K562 (cell line): ENCODE measurements at regions not wholly inside any gene's neighbourhood (a gene's known extent, or its start where the extent isn't known, plus 50 kb on each side); places are given as distances from the start of the nearest gene placed in this dataset.

ENCODE experiments used
- ATAC-seq: fragments of 200-7000 bp; cut with Tn5 transposase; 3 replicates; pipeline ENCODE4 v1.9.1; 2020; ENCODE audit warnings: moderate library complexity
- BruUV-seq: library from RNA; stranded (reverse); fragments of 400-500 nt; replicated peaks from 2 replicates; lab custom pipeline; 2021; lab: Mats Ljungman, UMichigan
- CTCF ChIA-PET: fragments of 300-600 bp; formaldehyde crosslinking; extraction: SDS; loops from one replicate; lab custom pipeline; 2021; ENCODE audit warnings: low intra/inter-chr PET ratio; lab: Yijun Ruan, JAX
- POLR2A ChIA-PET: fragments of 300-600, 350-650 bp; sonication (Branson Sonifier 250); formaldehyde crosslinking; extraction: SDS; loops from one replicate; lab custom pipeline; 2021; ENCODE audit warnings: antibody characterized with exemption, inconsistent platforms; lab: Yijun Ruan, JAX
- DNase-seq, 4 experiments: peaks; one replicate each; pipeline versions ENCODE4 v3.0.0 to v3.0.0-alpha.2; 2011 to 2018; ENCODE audit warnings: low spot score in 3 of 4, mixed read lengths in 3 of 4; ENCODE audit errors: extremely low read depth in 1 of 4
- FAIRE-seq: peaks from 2 replicates; lab custom pipeline; 2011; peaks lifted over from hg19 to GRCh38; lab: Jason Lieb, UNC
- H2AFZ ChIP-seq: 2 replicates; pipeline ENCODE4 v1.6.0; 2011; ENCODE audit warnings: low read depth, low read length, control low read depth, inconsistent platforms
- H3K27ac ChIP-seq: fragments of 200-600 bp; 3 replicates; pipeline ENCODE4 v1.8.0; 2011; ENCODE audit warnings: low read depth, mild to moderate bottlenecking, control low read depth, inconsistent platforms, low read length, moderate library complexity, mixed read lengths; ENCODE audit errors: extremely low read depth
- H3K27me3 ChIP-seq, 2 experiments: fragments of 300-600 bp in 1 of 2; 2 replicates in 1 of 2; 3 replicates in 1 of 2; pipeline versions ENCODE4 v1.6.0 to v1.8.0; 2011; ENCODE audit warnings: inconsistent platforms in 2 of 2, low read length in 2 of 2, mild to moderate bottlenecking in 1 of 2, mixed read lengths in 1 of 2, moderate library complexity in 1 of 2; ENCODE audit not compliant: control insufficient read depth in 2 of 2, insufficient read depth in 2 of 2
- H3K36me3 ChIP-seq: fragments of 300-600 bp; 3 replicates; pipeline ENCODE4 v1.8.0; 2011; ENCODE audit warnings: mild to moderate bottlenecking, low read length, inconsistent platforms; ENCODE audit not compliant: control insufficient read depth, insufficient read depth
- H3K4me1 ChIP-seq, 2 experiments: fragments of 200-600 bp in 1 of 2; replicated peaks in 1 of 2; 2 replicates in 1 of 2; 3 replicates in 1 of 2; pipeline versions ENCODE4 v1.5.1 to v1.8.0; 2011; ENCODE audit warnings: inconsistent platforms in 2 of 2, low read length in 2 of 2, mild to moderate bottlenecking in 1 of 2, mixed read lengths in 1 of 2, moderate library complexity in 1 of 2; ENCODE audit not compliant: control insufficient read depth in 2 of 2, insufficient read depth in 2 of 2
- H3K4me2 ChIP-seq: 2 replicates; pipeline ENCODE4 v1.6.1; 2011; ENCODE audit warnings: low read length, control low read depth, inconsistent platforms, mixed read lengths; ENCODE audit not compliant: insufficient read depth
- H3K4me3 ChIP-seq: fragments of 200-600 bp; sonication (generic), shearing (Covaris generic); 2 replicates; pipeline ENCODE4 v1.5.1; 2016; ENCODE audit warnings: control low read depth, inconsistent platforms
- H3K79me2 ChIP-seq: fragments of 200-600 bp; 3 replicates; pipeline ENCODE4 v1.8.0; 2011; ENCODE audit warnings: low read length, inconsistent platforms; ENCODE audit not compliant: control insufficient read depth, insufficient read depth
- H3K9ac ChIP-seq, 2 experiments: 2 replicates each; pipeline versions ENCODE4 v1.6.0 to v1.6.1; 2011; ENCODE audit warnings: low read depth in 2 of 2, low read length in 2 of 2, control low read depth in 1 of 2, inconsistent platforms in 1 of 2, mild to moderate bottlenecking in 1 of 2, mixed read lengths in 1 of 2; ENCODE audit not compliant: insufficient read depth in 1 of 2
- H3K9me1 ChIP-seq: one replicate; pipeline ENCODE4 v1.6.0; 2011; ENCODE audit warnings: inconsistent platforms, mild to moderate bottlenecking, low read length, moderate library complexity; ENCODE audit not compliant: control insufficient read depth, insufficient read depth
- H3K9me3 ChIP-seq: replicated peaks from 2 replicates; pipeline ENCODE4 v1.5.1; 2011; ENCODE audit warnings: low read depth, low read length, inconsistent platforms; ENCODE audit not compliant: control insufficient read depth, insufficient read depth
- H4K20me1 ChIP-seq: replicated peaks from 2 replicates; pipeline ENCODE4 v1.6.1; 2011; ENCODE audit warnings: low read length, inconsistent platforms, mixed read lengths; ENCODE audit not compliant: control insufficient read depth, insufficient read depth
- ATF7 ChIP-seq: fragments of 450-650 bp; IDR thresholded peaks from 2 replicates; pipeline ENCODE4 v1.7.1; 2014; ENCODE audit warnings: mild to moderate bottlenecking, moderate library complexity
- CBFA2T3 ChIP-seq: fragments of 450-650 bp; IDR thresholded peaks from 2 replicates; pipeline ENCODE4 v1.6.1; 2017
- CBX5 ChIP-seq: IDR thresholded peaks from 2 replicates; pipeline ENCODE4 v1.6.1; 2014; ENCODE audit warnings: low read depth, borderline replicate concordance
- CC2D1A ChIP-seq: fragments of 450-650 bp; IDR thresholded peaks from 2 replicates; pipeline ENCODE4 v1.6.1; 2017; ENCODE audit warnings: mild to moderate bottlenecking
- DMBX1 ChIP-seq: fragments of 250-450 bp; sonication (Bioruptor Pico); IDR thresholded peaks from 2 replicates; pipeline ENCODE4 v1.8.0; 2022; ENCODE audit warnings: inconsistent platforms, mild to moderate bottlenecking, moderate library complexity, borderline replicate concordance
- EHMT2 ChIP-seq: fragments of 450-650 bp; IDR thresholded peaks from 2 replicates; pipeline ENCODE4 v1.6.1; 2018; ENCODE audit warnings: antibody characterized with exemption
- GABPA ChIP-seq: fragments of 200-800 bp; sonication (Bioruptor generic); conservative IDR thresholded peaks from 2 replicates; pipeline ENCODE4 v1.6.1; 2016; ENCODE audit warnings: low read depth, missing genetic modification characterization, missing compliant biosample characterization
- HNRNPL ChIP-seq: fragments of 200-400 bp; formaldehyde crosslinking; IDR thresholded peaks from 2 replicates; pipeline ENCODE4 v1.6.1; 2017; ENCODE audit warnings: low read depth, mild to moderate bottlenecking, low read length
- MCM3 ChIP-seq: fragments of 450-650 bp; IDR thresholded peaks from 2 replicates; pipeline ENCODE4 v1.6.1; 2016
- MYC ChIP-seq, 2 experiments: fragments of 250-450 bp in 1 of 2; sonication (Bioruptor Pico) in 1 of 2; IDR thresholded peaks; 2 replicates each; pipeline versions ENCODE4 v1.5.1 to v1.6.1; 2012 to 2021; ENCODE audit warnings: low read depth in 2 of 2, borderline replicate concordance in 1 of 2, improper control_type of control experiment in 1 of 2, low read length in 1 of 2, mild to moderate bottlenecking in 1 of 2, moderate library complexity in 1 of 2
- NFIC ChIP-seq: fragments of 450-650 bp; IDR thresholded peaks from 2 replicates; pipeline ENCODE4 v1.6.1; 2017; ENCODE audit warnings: mild to moderate bottlenecking, inconsistent platforms
- NFXL1 ChIP-seq: fragments of 450-650 bp; formaldehyde crosslinking; IDR thresholded peaks from 2 replicates; pipeline ENCODE4 v1.4.0; 2021; ENCODE audit warnings: mild to moderate bottlenecking
- RBM15 ChIP-seq: fragments of 200-400 bp; formaldehyde crosslinking; IDR thresholded peaks from 2 replicates; pipeline ENCODE4 v1.6.1; 2018; ENCODE audit warnings: mild to moderate bottlenecking, low read length, moderate library complexity; ENCODE audit not compliant: insufficient read depth
- RBM25 ChIP-seq: fragments of 200-400 bp; formaldehyde crosslinking; IDR thresholded peaks from 2 replicates; pipeline ENCODE4 v1.6.1; 2018; ENCODE audit warnings: low read length, low read depth, moderate library complexity; ENCODE audit not compliant: severe bottlenecking
- RUNX1 ChIP-seq: sonication (generic); IDR thresholded peaks from 2 replicates; pipeline ENCODE4 v1.6.1; 2016; ENCODE audit warnings: antibody characterized with exemption, low read depth
- SMARCA4 ChIP-seq: fragments of 450-650 bp; IDR thresholded peaks from 2 replicates; pipeline ENCODE4 v1.6.1; 2016
- TSC22D4 ChIP-seq: fragments of 450-650 bp; IDR thresholded peaks from 2 replicates; pipeline ENCODE4 v1.6.1; 2016; ENCODE audit warnings: missing genetic modification characterization, missing biosample characterization, control low read depth
- ZNF384 ChIP-seq: IDR thresholded peaks from 2 replicates; pipeline ENCODE4 v1.6.1; 2012; ENCODE audit warnings: low read depth, low read length, improper control_type of control experiment
- ZNF668 ChIP-seq: fragments of 250-450 bp; sonication (Bioruptor Pico); IDR thresholded peaks from 2 replicates; pipeline ENCODE4 v1.8.0; 2022; ENCODE audit warnings: mild to moderate bottlenecking, inconsistent platforms
- ZNF707 ChIP-seq: fragments of 250-450 bp; sonication (Bioruptor Pico); conservative IDR thresholded peaks from 2 replicates; pipeline ENCODE4 v1.8.0; 2022; ENCODE audit warnings: inconsistent platforms, mild to moderate bottlenecking, moderate library complexity
- WGBS: fragments of 100-300 bp; shearing (Covaris generic); methylation state at CpG from one replicate; pipeline ENCODE4 v1.1.6; 2016; ENCODE audit warnings: low coverage, mixed read lengths; ENCODE audit not compliant: insufficient coverage; ENCODE audit errors: missing lambda C conversion rate; 5-methylcytosine and 5-hydroxymethylcytosine counted together
- in situ Hi-C: fragments of 300-500 bp; cut with MboI; formaldehyde crosslinking; loops from 4 replicates; pipeline ENCODE4 v1.15.0; 2018; ENCODE audit warnings: inconsistent platforms, mixed read lengths
- intact Hi-C: fragments of 100-400 bp; cut with micrococcal nuclease; formaldehyde crosslinking; loops from 2 replicates; pipeline ENCODE4 v1.14.2; 2022
- TF ChIP-seq, protein P1 (sequence below): fragments of 250-450 bp; sonication (Bioruptor Pico); IDR thresholded peaks from 2 replicates; pipeline ENCODE4 v1.4.0; 2020; ENCODE audit warnings: mild to moderate bottlenecking

GRCh38 chr16:54466233-54466632, 179.6 kb upstream of the IRX3 start:
- CTCF ChIA-PET = no interaction called here
- ATAC-seq = no peak
- BruUV-seq = no TSS peak

GRCh38 chr16:54465063-54465462, 178.5 kb upstream of the IRX3 start:
- Histone ChIP-seq H3K4me1 (no peaks in the 10 kb centered on the region; a peak in 1 of 5 replicates), H3K27me3 (no peaks in the 10 kb centered on the region), H3K9me3 (no peaks in the 10 kb centered on the region), H2AFZ (no peak overlapping the region), H4K20me1 (no peaks in the 10 kb centered on the region), H3K4me2 (no peak overlapping the region), H3K9ac (no peak overlapping the region), H3K36me3 (no peaks in the 10 kb centered on the region), H3K79me2 (no peaks in the 10 kb centered on the region), H3K9me1 (no peaks in the 10 kb centered on the region), H3K4me3 (no peak overlapping the region), H3K27ac (no peak overlapping the region)
- CTCF ChIA-PET = no interaction called here
- FAIRE-seq (no peak), ATAC-seq (no peak), DNase-seq (no peak)
- TF ChIP-seq HNRNPL (no peak), ATF7 (no peak), CC2D1A (no peak), RBM15 (no peak), MYC (IDR thresholded peaks at IDR 0.05; ENCODE audit: low read depth, low read length) (no peak), MYC (CRISPR knock-in tag; IDR thresholded peaks at IDR 0.05; ENCODE audit: borderline replicate concordance, low read depth) (no peak), SMARCA4 (no peak), GABPA (tag) (no peak), CBFA2T3 (no peak), ZNF384 (no peak), EHMT2 (no peak), TSC22D4 (no peak), CBX5 (no peak), NFXL1 (no peak), MCM3 (no peak), ZNF707 (CRISPR knock-in tag) (no peak), ZNF668 (CRISPR knock-in tag) (no peak), NFIC (no peak), RUNX1 (no peak)
- TF ChIP-seq, protein P1, sequence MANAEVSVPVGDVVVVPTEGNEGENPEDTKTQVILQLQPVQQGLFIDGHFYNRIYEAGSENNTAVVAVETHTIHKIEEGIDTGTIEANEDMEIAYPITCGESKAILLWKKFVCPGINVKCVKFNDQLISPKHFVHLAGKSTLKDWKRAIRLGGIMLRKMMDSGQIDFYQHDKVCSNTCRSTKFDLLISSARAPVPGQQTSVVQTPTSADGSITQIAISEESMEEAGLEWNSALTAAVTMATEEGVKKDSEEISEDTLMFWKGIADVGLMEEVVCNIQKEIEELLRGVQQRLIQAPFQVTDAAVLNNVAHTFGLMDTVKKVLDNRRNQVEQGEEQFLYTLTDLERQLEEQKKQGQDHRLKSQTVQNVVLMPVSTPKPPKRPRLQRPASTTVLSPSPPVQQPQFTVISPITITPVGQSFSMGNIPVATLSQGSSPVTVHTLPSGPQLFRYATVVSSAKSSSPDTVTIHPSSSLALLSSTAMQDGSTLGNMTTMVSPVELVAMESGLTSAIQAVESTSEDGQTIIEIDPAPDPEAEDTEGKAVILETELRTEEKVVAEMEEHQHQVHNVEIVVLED (CRISPR knock-in tag) = no peak
- intact Hi-C loops (no loop called here), in situ Hi-C loops (no loop called here)
- BruUV-seq = no TSS peak
- POLR2A ChIA-PET = no interaction called here
- WGBS = 0% methylated on average over 4 of the region's 4 CpGs

More at GRCh38 chr16:54466233-54466632, 179.6 kb upstream of the IRX3 start:
- POLR2A ChIA-PET = no interaction called here
- no peak overlapping the region for H3K27ac ChIP-seq
- H2AFZ ChIP-seq = no peak overlapping the region
- H3K4me1 ChIP-seq = no peaks in the 10 kb centered on the region
- no peak overlapping the region for H3K9ac ChIP-seq
- FAIRE-seq (no peak), DNase-seq (no peak)
- TF ChIP-seq RBM25 (peak; percentile 25), DMBX1 (CRISPR knock-in tag) (no peak)
- no peaks in the 10 kb centered on the region for H3K9me1 ChIP-seq
- no peaks in the 10 kb centered on the region for H3K9me3 ChIP-seq
- H3K4me2 ChIP-seq = no peak overlapping the region
- in situ Hi-C loops (no loop called here), intact Hi-C loops (no loop called here)
- no peaks in the 10 kb centered on the region for H3K79me2 ChIP-seq
- 0% methylated on average over 3 of the region's 3 CpGs for WGBS
- H3K36me3 ChIP-seq = no peaks in the 10 kb centered on the region
- no peaks in the 10 kb centered on the region for H3K27me3 ChIP-seq
- H4K20me1 ChIP-seq = no peaks in the 10 kb centered on the region
- no peak overlapping the region for H3K4me3 ChIP-seq
